ENCODE measurements at regions not wholly inside any gene's neighbourhood (a gene's known extent, or its start where the extent isn't known, plus 50 kb on each side); places are given as distances from the start of the nearest gene placed in this dataset.

DNA sequence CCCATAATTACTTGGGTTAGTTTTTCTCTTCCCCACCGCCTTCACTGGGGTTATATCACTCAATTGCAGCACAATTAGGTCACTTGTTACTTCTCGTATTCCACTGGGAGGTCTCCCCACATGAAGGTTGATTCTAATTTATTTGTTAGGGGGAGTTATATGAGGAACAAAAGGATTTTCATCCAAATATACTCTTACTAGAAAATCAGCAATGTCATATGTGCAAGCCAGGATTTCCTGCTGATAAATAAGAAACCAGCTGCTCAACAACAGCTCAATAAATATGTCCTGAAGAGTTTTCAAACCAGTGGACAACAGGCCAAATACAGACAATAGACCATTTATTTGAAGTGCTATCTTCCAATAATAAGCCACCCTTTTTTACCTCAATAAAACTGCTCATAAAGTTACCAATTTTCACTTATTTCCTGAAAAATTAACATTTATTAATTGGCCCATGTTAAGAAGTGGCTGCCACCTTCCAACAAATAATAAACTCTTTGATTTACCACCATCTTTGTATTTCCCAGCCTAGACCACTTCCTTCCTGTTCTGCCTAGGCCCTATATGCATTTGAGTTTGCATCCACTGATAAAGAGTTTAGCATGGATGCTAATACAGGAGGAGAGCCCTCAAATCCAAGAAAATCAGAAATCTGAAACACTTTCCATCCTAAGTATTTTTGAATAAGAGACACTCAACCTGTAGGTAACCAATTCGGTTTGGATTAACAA is 184.4 kb upstream of the SLC39A10 start:
- TF ChIP-seq, protein P1, sequence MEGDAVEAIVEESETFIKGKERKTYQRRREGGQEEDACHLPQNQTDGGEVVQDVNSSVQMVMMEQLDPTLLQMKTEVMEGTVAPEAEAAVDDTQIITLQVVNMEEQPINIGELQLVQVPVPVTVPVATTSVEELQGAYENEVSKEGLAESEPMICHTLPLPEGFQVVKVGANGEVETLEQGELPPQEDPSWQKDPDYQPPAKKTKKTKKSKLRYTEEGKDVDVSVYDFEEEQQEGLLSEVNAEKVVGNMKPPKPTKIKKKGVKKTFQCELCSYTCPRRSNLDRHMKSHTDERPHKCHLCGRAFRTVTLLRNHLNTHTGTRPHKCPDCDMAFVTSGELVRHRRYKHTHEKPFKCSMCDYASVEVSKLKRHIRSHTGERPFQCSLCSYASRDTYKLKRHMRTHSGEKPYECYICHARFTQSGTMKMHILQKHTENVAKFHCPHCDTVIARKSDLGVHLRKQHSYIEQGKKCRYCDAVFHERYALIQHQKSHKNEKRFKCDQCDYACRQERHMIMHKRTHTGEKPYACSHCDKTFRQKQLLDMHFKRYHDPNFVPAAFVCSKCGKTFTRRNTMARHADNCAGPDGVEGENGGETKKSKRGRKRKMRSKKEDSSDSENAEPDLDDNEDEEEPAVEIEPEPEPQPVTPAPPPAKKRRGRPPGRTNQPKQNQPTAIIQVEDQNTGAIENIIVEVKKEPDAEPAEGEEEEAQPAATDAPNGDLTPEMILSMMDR (IDR thresholded peaks at IDR 0.05 in 4 of 5, conservative IDR thresholded peaks at IDR 0.05 in 1 of 5), result no peak
- TF ChIP-seq POLR2A (IDR thresholded peaks at IDR 0.05), result no peak
